NCI-H748 (cell line): ENCODE measurements at regions not wholly inside any gene's neighbourhood (a gene's known extent, or its start where the extent isn't known, plus 50 kb on each side); places are given as distances from the start of the nearest gene placed in this dataset.

ENCODE experiments used
- DNase-seq: peaks from one replicate; lab custom pipeline; 2025; ENCODE audit not compliant: unreplicated experiment; lab: John Stamatoyannopoulos, UW

DNA sequence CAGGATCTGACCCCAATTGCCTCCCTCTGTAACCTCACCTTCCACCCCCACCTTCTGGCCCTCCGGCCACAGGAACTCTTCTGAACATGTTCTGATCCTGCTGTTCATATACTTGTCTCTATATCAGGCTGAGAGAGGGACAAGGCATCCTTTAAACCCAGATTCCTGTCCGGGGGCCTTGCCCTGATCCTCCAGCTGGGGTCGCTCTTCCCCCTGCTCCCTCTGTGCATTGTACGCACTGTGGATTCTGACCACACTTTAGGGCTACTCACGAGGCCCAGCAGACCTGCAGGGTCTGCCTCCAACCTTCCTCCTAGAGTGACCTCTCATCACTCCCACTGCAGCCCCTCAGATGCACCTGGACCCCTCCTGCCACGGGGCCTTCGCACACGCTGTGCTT is 269.3 kb downstream of the UQCRFS1 start:
- peak; percentile 14 for DNase-seq

DNA sequence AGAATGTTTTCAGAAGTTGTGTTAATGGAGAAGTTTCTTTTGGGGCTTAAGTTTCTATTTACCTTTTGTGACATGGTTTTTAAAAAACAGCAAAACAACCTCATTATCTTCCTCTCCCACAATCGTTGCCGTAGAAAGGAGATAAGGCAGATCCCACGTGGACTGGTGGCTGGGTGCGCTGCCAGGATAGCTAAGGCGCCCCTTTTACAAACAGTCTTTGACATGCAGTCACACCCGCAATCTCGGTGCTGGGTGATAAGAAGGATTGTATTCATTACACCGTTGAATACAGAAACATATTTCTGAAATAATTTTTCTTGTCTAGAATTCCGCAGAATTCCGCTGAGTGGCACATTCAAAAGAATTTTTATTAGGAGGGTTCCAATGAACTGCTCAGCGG is 271.1 kb downstream of the UQCRFS1 start:
- DNase-seq = no peak

DNA sequence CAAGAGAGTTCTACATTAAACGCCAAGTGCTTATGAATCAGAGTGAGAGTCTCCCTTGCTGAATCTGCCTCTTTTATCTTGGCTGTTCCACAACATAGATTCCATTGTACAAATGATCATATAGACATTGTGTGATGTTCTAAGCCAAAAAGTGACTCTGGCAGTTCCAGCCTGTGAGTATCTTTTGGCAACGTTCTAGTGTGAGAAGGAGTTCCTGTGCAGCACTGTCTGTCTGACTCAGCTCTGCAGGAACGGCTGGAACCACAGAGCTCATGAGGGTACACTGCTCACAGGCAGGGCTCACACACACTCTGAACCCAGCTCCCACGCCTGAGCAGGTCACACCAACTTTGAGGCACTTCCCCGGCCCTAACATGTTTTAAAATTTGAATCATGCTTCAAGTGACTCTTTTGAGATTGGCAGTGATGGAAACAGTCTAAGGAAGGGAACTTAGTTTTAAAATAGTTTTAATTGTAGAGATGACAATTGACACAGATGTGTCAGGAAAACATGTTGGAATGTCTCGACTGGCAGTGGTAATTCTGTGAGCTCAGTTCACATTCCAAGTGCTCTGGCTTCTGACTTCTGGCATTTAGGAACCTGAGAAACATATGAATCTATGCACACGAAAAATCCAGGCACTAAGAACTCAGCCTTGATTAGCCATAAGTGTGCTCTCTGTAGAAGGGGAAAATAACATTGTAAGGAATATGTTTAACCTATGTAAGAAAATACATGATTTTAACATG is 272.0 kb downstream of the UQCRFS1 start:
- DNase-seq = no peak

DNA sequence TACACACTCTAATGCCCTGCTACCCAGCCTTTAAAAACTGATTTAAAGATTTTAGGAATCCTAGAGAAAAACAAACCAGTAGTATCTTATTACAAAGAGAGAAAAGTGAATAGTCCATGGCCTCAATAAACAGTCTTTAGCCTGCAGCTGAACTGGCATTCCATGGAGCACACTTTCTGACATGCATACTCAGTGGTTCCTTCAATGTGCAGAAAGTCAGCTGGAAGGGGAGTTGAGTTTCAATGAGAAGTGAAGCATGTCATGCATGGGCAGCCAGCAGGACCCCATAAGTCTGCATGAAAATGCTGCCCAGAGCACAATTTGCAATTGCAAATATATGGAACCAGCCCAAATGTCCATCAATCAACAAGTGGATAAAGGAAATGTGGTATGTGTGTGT is 273.7 kb downstream of the UQCRFS1 start:
- no peak for DNase-seq

DNA sequence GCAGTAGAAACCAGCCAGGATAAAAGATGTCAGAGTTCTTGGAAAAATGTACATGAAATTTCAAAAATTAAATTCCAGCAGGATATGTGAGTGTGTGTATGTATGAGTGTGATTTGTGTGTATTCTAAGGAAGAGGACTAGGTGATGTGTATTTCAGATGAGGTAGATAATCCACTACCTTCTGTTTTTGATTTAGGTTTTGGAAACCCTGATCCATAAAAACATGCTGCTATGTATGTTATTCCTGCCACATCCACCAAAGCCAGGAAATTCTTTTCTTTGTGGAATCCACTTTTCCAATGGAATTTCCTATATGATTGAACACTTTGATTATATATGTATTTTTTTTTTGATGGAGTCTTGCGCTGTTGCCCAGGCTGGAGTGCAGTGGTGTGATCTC is 276.9 kb downstream of the UQCRFS1 start:
- DNase-seq = no peak

DNA sequence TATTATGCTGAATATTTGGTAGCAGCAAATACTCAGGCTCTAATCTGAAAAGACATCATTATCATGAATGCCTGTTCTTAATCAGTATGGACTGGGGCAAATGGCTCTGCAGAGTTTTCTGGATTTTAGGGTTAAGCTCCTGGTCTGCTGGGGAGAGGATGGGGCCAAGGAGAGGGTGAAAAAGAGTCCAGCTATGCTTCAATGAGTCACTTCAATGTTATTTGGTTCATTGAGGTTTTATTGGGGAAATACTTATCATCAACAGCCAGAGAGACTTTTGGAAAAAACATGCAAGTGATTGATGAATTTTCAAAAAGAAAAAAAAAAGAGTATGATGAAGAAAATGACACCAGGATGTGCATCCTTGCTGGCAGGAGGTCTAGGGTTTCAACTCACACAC is 278.3 kb downstream of the UQCRFS1 start:
- DNase-seq = no peak

DNA sequence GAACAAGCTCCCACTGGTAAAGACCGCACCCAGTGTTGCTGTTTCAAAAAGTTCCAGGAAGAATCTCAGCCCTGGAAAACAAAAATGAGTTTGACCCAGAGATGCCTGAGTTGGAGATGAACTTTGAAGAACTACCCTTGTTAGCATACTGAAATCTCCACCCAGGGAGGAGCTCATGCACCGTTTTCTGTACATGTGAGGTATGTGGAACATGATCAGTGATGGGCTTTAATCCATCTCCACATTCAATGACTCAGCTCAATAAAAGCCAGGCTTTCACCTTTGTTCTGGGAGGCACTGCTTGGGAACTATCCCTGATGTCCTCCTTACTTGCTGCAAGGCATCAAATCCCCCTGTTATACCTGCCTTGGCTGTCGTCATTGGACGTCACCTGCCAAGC is 279.9 kb downstream of the UQCRFS1 start:
- DNase-seq = no peak

DNA sequence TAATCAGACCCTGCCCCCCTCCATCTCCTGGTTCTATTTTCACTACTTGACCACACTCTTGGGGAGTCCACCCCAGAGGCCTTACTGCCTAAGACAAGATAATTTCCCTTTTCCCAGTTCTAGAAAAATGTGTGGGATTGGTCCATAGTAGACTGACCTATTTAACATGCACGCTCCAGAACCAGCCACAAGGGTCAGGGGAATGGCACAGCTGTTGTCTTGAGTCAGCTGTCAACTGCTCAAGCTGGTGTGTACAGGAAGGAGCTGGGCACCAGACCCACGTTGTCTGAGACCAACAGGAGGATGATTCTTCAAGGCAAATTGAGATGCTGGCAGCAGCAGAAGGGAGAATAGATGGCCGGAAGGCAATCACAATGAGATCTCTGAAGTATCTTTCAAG is 280.5 kb downstream of the UQCRFS1 start:
- DNase-seq = no peak

DNA sequence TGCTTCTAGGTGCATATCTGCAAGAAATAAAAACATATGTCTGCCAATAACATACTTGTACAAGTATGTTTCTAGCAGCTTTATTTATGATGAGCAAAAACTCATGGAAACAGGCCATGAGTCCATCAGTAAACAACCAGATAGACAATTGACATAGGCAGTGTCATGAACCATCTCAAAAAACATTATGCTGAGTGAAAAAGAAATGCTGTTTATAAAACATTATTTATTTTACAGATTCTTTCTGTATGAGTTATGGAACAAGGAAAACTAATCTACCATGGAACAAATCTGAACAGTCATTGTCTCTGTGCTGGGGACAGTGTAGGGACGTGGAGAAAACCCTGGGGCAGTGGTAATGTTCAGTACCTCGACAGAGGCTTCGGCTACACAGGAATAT is 283.9 kb downstream of the UQCRFS1 start:
- no peak for DNase-seq

DNA sequence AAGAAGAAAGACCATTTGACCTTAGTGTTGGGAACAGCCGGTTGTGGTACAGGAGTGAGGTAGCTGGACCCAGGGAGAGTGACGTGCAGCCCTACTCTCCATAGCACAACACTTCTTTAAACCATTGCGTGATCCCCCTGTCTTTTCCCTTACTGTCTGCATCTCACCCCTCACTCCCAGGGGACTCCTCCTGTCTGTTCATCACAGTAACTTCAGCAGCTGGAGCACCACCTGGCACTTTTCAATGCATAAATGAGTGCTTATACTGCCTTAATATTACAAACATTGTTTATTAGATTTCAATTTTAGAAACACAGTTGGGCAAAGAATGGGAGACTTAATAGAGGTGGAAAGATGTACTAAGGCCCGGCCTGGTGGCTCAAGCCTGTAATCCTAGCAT is 285.5 kb downstream of the UQCRFS1 start:
- no peak for DNase-seq

DNA sequence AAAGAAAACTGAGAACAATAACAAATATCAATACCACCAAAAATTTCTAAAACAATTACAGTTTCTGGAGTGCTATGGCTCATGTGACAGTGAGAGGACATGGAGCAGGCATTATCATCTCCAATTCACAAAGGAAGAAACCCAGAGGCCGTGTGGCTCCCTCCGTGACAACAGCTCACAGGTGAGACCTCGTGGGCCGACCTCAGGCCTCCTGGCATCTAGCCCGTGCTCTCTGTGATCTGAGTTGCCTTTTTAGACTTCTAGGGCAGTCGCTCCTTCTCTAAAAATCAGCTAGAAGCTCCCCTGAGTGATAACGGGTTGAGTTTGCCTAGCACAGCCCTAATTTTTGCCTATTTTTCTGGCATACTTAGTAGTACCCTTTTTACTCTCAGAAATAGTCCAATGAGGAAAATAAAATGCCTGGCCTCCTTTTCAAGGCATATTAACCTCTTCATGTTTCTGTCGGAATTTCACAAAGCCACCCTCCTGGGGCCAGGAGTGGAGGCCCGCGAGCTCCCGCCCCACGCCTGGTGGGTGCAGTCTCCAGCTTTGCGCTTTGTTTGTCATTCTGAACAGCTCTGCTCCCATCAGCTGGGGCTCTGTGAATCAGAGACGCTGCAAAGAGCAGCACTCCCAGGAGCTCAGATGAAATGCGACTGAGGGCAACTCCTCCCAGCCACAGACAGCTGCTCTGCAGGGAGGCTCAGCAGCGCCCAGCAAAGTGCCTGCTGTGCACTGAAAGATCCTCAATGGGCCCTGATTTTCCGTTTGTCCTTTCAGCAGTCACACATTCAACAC is 292.5 kb downstream of the UQCRFS1 start:
- DNase-seq = no peak

DNA sequence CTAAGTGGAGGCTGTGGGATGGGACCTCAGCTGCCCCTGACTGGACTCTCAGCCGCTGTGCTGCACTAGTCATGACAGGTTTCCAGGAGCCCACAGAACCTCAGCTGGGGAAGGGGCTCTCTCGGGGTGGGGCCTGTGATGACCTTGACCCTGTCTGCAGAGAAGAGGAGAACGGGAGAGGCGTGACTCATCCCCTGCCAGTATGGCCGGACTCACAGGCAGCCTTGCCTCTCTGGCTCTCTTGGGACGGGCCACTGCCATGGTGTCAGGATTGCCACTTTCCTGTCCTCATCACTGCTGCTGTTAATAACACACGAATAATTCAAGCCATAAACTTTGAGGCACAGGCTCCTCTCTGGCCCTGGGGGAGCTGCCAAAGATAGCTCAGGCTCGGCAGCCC is 295.3 kb downstream of the UQCRFS1 start:
- DNase-seq = no peak

DNA sequence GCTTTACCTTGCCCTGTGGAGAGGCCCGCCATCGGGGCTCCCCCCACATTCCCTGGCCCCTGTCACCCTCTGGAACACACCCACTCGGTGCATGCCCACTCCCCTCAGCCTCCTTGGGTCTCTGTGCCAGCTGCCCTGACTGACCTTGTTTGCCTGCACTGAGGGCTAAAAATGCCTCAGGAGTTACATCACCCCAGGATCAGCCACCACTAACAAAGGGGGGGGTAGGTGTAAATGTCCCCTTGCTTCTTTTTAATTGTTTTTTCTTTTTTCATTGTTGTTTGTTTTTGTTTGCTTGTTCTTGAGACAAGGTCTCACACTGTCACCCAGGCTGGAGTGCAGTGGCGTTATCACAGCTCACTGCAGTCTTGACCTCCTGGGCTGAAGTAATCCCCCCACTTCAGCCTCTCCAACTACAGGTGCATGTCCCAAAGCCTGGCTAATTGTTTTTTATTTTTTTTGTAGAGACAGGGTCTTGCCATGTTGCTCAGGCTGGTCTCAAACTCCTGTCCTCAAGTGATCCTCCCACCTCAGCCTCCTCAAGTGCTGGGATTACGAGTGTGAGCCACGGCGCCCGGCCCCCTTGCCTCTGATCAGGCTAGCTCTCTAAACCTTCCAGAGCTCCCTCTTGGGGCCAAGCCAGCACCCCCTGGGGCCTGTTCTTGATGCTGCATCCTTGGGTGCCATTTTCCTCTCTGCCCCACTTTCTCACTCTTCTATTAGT is 297.1 kb downstream of the UQCRFS1 start:
- no peak for DNase-seq

DNA sequence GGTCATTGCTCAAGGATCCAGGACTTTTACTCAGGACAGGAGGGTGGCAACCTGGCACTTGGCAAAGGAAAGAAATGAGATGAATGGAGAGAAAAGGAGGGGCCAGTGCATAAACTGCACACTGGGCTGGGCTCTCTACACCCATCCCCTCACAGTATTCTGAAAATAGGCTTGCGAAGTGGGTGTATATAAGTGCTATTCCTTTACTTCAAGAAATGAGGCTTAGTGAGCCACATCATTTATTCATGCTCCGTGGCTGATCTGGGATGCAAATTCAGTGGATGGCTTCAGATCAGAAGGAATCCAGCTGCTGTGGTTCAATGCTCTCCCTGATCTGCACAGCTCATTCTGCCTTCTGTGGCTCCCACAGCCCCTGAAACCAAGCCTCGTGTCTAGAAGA is 297.7 kb downstream of the UQCRFS1 start:
- no peak for DNase-seq

DNA sequence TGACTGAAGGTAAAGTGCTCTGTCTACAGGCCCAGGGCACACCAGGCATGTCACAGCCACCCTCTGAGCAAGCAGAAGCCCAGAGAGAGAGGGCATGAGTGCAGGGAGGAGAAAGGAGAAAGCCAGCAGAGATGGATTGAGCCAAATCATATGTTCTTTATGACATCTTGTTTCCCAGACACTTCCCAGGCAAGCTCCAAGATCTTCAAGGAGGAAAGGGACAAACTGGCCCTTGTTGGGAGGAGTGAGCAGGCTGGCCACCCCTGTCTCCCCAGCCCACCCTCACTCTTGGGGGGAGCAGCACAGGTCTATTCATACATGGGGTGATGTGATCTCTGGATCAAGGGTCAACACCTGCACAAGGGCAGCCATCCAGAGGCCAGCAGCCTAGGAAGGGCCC is 298.8 kb downstream of the UQCRFS1 start:
- DNase-seq = no peak

DNA sequence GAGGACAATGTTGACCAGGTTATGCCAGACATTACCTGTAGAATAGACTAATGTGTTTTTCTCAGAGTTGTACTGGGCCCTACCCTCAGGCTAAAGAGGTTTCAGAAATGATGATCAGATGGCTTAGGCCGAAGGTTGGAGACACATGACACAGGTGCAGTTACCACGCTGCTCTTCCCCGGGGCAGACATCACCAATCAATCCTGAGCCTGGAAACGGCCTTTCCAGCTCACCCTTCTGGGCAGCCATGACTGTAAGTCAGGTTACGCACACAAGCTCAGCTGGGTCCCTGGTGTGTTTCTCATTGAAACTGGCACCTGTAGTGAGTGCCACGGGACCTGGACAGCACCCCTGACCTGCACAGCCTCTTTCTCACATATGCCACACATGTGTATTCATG is 299.3 kb downstream of the UQCRFS1 start:
- no peak for DNase-seq

DNA sequence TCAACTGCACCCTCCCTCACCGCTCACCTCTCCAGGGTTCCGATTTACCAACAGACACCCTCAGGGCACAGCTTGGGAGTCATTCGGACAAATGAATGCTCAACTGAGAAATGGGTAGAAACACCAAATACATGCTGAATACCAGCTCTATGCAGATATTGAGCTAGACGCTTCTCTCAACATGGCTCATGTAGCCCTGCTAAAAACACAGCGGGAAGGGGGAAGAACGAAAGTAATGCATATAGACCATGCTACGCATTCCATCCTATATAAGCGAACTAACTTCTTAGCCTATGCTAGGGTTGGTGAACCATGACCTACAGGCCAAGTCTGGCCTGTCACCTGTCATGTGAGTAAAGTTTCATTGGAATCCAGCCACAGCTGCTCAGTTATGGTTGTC is 304.0 kb downstream of the UQCRFS1 start:
- DNase-seq = no peak

DNA sequence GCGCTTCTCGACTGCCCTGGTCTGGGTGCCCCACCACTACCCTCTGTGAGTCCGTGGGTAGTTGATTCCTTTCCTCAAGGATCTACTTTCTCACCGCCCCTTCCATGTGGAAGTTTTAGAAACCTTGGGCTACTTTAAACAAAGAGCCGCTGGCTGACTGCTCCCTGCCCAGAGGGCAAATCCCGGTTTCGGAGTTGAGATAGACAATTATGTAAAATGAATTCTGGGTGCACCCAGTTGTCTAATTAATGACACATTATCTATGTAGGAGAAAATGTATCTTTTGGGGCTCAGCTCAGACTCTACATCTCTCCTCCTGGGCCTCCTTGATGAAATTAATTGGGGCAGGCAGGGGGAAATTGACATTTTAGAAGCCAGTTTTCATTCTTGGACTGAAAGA is 305.4 kb downstream of the UQCRFS1 start:
- no peak for DNase-seq

DNA sequence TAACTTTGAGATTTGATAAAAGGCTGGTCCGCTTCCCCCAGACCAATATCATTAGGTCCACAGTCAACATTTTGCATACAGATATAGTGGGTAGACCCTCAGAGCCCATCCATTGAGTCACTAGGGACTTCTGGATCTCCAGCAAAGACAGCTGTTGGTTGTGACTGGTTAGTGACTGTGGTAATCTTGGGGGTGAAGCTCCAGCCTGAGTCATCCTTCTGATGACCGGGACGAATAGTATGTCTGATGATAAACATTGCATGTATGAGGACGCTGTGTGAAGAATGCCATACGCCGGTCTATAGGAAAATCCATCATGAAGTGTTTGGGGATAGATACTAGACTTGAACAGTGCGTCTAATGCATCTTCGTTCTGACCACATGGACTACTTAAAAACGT is 307.0 kb downstream of the UQCRFS1 start:
- DNase-seq = no peak

DNA sequence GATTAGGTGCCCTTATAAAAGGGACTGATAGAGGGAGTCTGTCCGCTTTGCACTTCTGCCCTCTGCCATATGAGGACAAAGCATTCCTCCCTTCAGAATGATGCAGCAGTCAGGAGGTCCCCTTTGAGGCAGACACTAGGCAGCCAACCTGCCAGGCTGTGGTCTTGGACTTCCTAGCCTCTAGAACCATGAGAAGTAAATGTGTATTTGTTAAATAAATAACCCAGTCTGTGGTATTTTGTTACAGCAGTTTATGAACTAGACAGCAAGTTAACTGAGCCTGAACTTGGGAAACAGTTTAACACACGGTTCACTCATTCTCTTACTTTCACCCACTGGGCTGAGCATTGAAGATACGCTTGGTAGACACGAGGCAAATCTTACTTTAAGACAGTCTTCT is 313.2 kb downstream of the UQCRFS1 start:
- no peak for DNase-seq

DNA sequence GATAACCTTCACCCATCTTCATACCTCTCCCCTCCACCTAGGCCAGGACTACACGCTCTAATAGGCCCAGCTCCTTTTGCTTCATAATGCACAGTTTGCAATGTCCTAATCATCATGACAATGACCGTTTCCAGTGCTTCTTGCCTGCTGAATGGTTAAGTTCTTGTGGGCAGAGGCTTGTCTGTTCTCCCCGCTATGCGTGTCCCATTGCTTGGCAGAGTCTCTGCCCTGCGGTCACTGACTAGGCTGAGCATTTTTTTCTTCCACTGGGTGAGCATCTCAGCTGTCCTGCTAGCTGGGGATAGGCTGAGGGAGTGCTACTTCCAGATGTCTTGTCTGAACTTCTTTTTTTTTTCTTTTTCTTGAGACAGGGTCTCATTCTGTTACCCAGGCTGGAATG is 314.7 kb downstream of the UQCRFS1 start:
- no peak for DNase-seq
